ENCODE measurements at regions not wholly inside any gene's neighbourhood (a gene's known extent, or its start where the extent isn't known, plus 50 kb on each side); places are given as distances from the start of the nearest gene placed in this dataset.

DNA sequence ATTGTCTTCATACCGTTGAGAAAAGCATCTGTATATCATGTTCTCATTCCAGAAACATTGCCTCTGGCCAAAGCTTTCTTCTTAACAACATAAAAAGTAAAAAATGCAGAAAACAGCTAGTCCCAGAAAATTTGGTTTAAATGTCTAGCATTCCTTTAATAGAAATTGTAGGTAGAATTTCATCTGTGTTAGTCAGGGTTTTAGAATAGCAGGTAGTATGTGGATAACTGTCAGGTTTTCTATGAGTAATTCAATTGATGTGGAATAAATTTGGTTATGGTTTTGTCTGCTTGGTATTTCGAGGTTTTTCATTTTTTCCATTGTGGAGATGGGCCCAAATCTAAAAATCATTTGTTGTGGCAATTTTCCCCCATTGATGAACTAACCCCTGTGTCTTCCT, 616.7 kb downstream of the KCNJ2 start (continued):
- TF ChIP-seq, protein P1, sequence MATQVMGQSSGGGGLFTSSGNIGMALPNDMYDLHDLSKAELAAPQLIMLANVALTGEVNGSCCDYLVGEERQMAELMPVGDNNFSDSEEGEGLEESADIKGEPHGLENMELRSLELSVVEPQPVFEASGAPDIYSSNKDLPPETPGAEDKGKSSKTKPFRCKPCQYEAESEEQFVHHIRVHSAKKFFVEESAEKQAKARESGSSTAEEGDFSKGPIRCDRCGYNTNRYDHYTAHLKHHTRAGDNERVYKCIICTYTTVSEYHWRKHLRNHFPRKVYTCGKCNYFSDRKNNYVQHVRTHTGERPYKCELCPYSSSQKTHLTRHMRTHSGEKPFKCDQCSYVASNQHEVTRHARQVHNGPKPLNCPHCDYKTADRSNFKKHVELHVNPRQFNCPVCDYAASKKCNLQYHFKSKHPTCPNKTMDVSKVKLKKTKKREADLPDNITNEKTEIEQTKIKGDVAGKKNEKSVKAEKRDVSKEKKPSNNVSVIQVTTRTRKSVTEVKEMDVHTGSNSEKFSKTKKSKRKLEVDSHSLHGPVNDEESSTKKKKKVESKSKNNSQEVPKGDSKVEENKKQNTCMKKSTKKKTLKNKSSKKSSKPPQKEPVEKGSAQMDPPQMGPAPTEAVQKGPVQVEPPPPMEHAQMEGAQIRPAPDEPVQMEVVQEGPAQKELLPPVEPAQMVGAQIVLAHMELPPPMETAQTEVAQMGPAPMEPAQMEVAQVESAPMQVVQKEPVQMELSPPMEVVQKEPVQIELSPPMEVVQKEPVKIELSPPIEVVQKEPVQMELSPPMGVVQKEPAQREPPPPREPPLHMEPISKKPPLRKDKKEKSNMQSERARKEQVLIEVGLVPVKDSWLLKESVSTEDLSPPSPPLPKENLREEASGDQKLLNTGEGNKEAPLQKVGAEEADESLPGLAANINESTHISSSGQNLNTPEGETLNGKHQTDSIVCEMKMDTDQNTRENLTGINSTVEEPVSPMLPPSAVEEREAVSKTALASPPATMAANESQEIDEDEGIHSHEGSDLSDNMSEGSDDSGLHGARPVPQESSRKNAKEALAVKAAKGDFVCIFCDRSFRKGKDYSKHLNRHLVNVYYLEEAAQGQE (IDR thresholded peaks at IDR 0.05) = no peak
- TF ChIP-seq EGR1 (IDR thresholded peaks at IDR 0.05; ENCODE audit: low read depth in 2 of 2) (no peak), FOXA1 (IDR thresholded peaks at IDR 0.05) (no peak)

DNA sequence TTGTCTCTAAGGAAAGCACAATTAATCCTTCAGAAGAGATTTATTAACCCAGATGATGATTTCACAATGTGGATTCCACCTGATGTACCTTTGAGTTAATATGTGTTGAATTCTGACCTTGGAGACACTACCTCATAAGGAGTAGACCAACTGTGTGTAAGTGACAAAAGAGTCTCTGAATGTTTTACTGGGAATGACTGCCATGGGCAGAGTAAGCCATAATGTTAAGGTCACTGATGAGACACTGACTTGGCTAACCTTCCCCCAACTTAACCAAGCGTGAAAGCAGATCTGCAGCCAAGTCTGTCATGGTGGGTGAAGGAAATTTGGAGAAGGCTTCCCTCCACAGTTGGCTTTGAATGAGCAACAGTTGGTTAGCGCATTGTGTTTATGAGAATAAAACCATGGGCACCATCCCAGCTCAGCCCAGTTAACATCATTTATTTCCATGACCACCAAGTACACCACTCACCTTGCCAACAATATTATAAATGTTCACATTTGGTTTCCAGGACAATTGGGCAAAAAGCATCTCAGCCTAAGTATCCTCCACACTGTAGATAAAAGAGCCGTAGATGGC, 618.5 kb downstream of the KCNJ2 start:
- Histone ChIP-seq H3K4me3 (ENCODE audit: low read depth in 1 of 3, low read length in 3 of 3) (no peak overlapping the region), H3K36me3 (ENCODE audit: control insufficient read depth in 4 of 4, insufficient read depth in 3 of 4, low read depth in 1 of 4, low read length in 3 of 4) (no peaks in the 10 kb centered on the region), H3K27me3 (ENCODE audit: control insufficient read depth in 4 of 4, insufficient read depth in 4 of 4, low read length in 3 of 4) (no peaks in the 10 kb centered on the region), H3K9me3 (ENCODE audit: control insufficient read depth in 4 of 4, low read length in 3 of 4) (peaks cover 0 to 4% (median 2%) of the 10 kb centered on the region in 4 donors), H3K9ac (ENCODE audit: low read depth in 1 of 2, low read length in 2 of 2) (no peak overlapping the region), H3K4me1 (ENCODE audit: control insufficient read depth in 4 of 4, insufficient read depth in 4 of 4, low read length in 3 of 4) (no peaks in the 10 kb centered on the region), H3K27ac (ENCODE audit: low read depth in 1 of 2, low read length in 2 of 2) (no peak overlapping the region)
- WGBS = 94% methylated on average over 3 of the region's 3 CpGs
- no peak for DNase-seq (ENCODE audit: low spot score)
- TF ChIP-seq FOXA1 (IDR thresholded peaks at IDR 0.05) (no peak), SP1 (IDR thresholded peaks at IDR 0.05) (no peak), NR2F2 (IDR thresholded peaks at IDR 0.05) (no peak), HNF4G (IDR thresholded peaks at IDR 0.05) (no peak), GABPA (IDR thresholded peaks at IDR 0.05 in 1 of 2, conservative IDR thresholded peaks at IDR 0.05 in 1 of 2) (no peak), YY1 (IDR thresholded peaks at IDR 0.05) (no peak), RAD21 (IDR thresholded peaks at IDR 0.05) (no peak), JUND (IDR thresholded peaks at IDR 0.05) (no peak), RXRA (IDR thresholded peaks at IDR 0.05) (no peak), HNF4A (conservative IDR thresholded peaks at IDR 0.05) (no peak), FOXA2 (IDR thresholded peaks at IDR 0.05) (no peak)
- TF ChIP-seq, protein P2, sequence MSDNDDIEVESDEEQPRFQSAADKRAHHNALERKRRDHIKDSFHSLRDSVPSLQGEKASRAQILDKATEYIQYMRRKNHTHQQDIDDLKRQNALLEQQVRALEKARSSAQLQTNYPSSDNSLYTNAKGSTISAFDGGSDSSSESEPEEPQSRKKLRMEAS (IDR thresholded peaks at IDR 0.05) = no peak
- TF ChIP-seq, protein P3, sequence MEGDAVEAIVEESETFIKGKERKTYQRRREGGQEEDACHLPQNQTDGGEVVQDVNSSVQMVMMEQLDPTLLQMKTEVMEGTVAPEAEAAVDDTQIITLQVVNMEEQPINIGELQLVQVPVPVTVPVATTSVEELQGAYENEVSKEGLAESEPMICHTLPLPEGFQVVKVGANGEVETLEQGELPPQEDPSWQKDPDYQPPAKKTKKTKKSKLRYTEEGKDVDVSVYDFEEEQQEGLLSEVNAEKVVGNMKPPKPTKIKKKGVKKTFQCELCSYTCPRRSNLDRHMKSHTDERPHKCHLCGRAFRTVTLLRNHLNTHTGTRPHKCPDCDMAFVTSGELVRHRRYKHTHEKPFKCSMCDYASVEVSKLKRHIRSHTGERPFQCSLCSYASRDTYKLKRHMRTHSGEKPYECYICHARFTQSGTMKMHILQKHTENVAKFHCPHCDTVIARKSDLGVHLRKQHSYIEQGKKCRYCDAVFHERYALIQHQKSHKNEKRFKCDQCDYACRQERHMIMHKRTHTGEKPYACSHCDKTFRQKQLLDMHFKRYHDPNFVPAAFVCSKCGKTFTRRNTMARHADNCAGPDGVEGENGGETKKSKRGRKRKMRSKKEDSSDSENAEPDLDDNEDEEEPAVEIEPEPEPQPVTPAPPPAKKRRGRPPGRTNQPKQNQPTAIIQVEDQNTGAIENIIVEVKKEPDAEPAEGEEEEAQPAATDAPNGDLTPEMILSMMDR (IDR thresholded peaks at IDR 0.05; ENCODE audit: low read depth, low read length, missing input control) = no peak
- TF ChIP-seq, protein P4, sequence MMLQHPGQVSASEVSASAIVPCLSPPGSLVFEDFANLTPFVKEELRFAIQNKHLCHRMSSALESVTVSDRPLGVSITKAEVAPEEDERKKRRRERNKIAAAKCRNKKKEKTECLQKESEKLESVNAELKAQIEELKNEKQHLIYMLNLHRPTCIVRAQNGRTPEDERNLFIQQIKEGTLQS (IDR thresholded peaks at IDR 0.05) = no peak
- TF ChIP-seq, protein P5, sequence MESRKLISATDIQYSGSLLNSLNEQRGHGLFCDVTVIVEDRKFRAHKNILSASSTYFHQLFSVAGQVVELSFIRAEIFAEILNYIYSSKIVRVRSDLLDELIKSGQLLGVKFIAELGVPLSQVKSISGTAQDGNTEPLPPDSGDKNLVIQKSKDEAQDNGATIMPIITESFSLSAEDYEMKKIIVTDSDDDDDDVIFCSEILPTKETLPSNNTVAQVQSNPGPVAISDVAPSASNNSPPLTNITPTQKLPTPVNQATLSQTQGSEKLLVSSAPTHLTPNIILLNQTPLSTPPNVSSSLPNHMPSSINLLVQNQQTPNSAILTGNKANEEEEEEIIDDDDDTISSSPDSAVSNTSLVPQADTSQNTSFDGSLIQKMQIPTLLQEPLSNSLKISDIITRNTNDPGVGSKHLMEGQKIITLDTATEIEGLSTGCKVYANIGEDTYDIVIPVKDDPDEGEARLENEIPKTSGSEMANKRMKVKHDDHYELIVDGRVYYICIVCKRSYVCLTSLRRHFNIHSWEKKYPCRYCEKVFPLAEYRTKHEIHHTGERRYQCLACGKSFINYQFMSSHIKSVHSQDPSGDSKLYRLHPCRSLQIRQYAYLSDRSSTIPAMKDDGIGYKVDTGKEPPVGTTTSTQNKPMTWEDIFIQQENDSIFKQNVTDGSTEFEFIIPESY (IDR thresholded peaks at IDR 0.05) = no peak

Measured in liver (tissue), 8 donors.